ENCODE measurements at regions not wholly inside any gene's neighbourhood (a gene's known extent, or its start where the extent isn't known, plus 50 kb on each side); places are given as distances from the start of the nearest gene placed in this dataset.

GRCh38 chr17:6940186-6940649 is 55.6 kb upstream of the ALOX12 start:
- no peak for DNase-seq (ENCODE audit: low read depth in 3 of 3)

DNA sequence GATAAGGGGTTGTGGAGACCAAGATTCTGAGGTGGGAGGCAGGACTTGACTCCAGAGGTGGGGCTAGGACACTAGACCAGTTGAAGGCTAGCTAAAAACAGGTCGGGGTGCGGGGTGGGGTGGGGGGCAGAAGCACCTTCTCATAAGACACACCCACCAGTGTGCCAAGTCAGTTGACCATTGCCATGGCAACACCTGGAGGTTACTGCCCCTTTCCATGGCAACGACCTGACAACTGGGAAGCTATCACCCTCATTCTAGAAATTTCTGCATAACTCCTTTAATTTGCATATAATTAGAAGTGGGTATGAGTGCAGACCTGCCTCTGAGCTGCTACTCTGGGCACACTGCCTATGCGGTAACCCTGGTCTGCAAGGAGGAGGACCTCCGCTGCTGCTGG is 53.9 kb upstream of the ALOX12 start:
- DNase-seq (ENCODE audit: low read depth in 3 of 3): no peak

GRCh38 chr17:6943406-6943805 is 52.4 kb upstream of the ALOX12 start:
- no peak for DNase-seq (ENCODE audit: low read depth in 3 of 3)
